ENCODE measurements at regions not wholly inside any gene's neighbourhood (a gene's known extent, or its start where the extent isn't known, plus 50 kb on each side); places are given as distances from the start of the nearest gene placed in this dataset.

DNA sequence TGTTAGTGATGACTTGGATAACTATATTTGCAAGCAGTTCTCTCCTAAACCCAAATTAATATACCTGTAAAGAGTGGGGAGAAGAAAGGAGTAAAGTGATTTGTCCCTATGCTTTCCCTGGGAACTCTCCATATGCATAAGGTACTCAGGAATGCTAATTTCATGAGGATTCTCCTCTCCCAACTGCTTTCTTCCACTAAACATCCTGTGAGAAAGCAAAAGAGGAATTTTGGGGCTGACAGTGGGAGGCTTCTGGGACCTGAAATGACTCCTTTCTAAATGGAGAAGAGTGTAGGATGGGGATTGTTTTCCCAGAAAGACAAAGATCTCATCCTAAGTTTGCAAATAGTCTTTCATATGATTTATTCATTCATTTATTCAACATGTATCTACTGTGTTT lies 250.5 kb downstream of the TDRD3 start:
- H3K27me3 ChIP-seq (ENCODE audit: control insufficient read depth, insufficient read depth) = no peaks in the 10 kb centered on the region
- no peaks in the 10 kb centered on the region for H3K4me1 ChIP-seq (ENCODE audit: control insufficient read depth, insufficient read depth, low read length)
- no peak overlapping the region for H3K4me3 ChIP-seq (ENCODE audit: low read length)
- intact Hi-C loops (cut with DNase I) = no loop called here
- no peaks in the 10 kb centered on the region for H3K9me3 ChIP-seq (ENCODE audit: control insufficient read depth, low read length)
- ATAC-seq (no peak), DNase-seq (no peak)
- no peak overlapping the region for H3K27ac ChIP-seq (ENCODE audit: low read length)

DNA sequence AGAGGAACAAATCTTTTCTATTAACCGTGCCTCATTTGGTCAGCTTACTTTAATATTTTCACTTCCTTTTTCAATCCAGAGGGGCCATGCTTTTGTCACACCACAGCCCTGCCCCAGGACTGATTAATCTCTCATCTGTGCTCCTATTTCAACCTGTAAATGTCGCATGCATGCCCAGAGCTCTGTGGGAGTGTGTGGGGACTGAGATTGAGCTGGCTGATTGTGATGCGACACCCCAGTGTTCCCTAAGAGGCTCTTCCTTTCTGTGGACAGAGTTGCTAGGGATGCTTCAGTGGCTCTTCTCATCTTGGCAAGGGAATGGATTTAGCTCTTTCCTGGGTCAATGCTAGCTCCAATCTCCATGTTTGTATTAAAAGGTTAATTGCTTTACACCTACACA lies 249.6 kb downstream of the TDRD3 start:
- DNase-seq = no peak
- no peak for ATAC-seq
- Histone ChIP-seq H3K27me3 (ENCODE audit: control insufficient read depth, insufficient read depth) (no peaks in the 10 kb centered on the region), H3K9me3 (ENCODE audit: control insufficient read depth, low read length) (no peaks in the 10 kb centered on the region), H3K27ac (ENCODE audit: low read length) (no peak overlapping the region), H3K4me3 (ENCODE audit: low read length) (no peak overlapping the region), H3K4me1 (ENCODE audit: control insufficient read depth, insufficient read depth, low read length) (no peaks in the 10 kb centered on the region)
- intact Hi-C loops (cut with DNase I) = no loop called here
- WGBS = 76% methylated on average over 3 of the region's 3 CpGs

DNA sequence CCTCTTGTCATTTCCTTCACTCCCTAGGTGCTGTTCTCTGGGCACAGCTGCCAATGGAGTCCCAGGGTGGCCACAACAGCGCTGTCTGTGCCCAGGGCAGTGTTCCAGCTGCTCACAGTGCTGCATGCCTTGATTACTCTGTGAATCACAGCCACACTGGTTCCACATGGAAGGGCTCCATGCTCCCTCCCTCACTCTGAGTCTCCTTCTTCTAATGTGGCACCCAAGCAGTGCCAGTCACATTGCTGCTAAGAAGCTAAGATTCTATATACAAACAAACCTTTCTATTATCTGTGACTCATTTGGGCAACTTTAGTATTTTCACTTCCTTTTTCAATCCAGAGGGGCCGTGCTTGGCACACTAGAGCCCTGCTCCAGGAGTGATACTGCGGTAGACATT lies 248.7 kb downstream of the TDRD3 start:
- intact Hi-C loops (cut with DNase I) = no loop called here
- H3K27ac ChIP-seq (ENCODE audit: low read length) = no peak overlapping the region
- no peaks in the 10 kb centered on the region for H3K9me3 ChIP-seq (ENCODE audit: control insufficient read depth, low read length)
- DNase-seq = no peak
- WGBS = 79% methylated on average over 3 of the region's 3 CpGs
- no peaks in the 10 kb centered on the region for H3K27me3 ChIP-seq (ENCODE audit: control insufficient read depth, insufficient read depth)
- no peak for ATAC-seq
- H3K4me1 ChIP-seq (ENCODE audit: control insufficient read depth, insufficient read depth, low read length) = no peaks in the 10 kb centered on the region
- H3K4me3 ChIP-seq (ENCODE audit: low read length) = no peak overlapping the region

DNA sequence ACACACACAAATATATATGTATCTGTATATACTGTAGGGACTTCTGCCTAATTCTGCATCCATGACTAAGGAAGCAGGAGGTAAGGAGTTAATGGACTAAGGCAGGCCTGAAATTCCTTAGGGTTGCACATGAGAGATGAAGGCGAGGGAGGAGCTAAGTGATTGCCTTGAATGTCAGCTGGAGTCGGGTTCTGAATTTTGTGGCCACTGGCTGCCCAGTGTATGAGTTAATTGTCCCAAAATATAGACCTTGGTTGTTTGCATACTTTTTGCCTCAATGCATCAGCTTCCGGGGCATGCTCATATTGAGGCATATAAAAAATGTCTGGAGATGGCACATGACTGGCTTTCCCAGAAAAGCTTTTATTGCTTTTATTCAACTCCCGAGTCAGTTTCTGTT lies 245.5 kb downstream of the TDRD3 start:
- no peak for ATAC-seq
- Histone ChIP-seq H3K27me3 (ENCODE audit: control insufficient read depth, insufficient read depth) (no peaks in the 10 kb centered on the region), H3K4me3 (ENCODE audit: low read length) (no peak overlapping the region), H3K9me3 (ENCODE audit: control insufficient read depth, low read length) (no peaks in the 10 kb centered on the region), H3K4me1 (ENCODE audit: control insufficient read depth, insufficient read depth, low read length) (no peaks in the 10 kb centered on the region), H3K27ac (ENCODE audit: low read length) (no peak overlapping the region)
- WGBS = 36% methylated on average over 4 of the region's 4 CpGs
- no peak for DNase-seq
- intact Hi-C loops (cut with DNase I) = no loop called here

DNA sequence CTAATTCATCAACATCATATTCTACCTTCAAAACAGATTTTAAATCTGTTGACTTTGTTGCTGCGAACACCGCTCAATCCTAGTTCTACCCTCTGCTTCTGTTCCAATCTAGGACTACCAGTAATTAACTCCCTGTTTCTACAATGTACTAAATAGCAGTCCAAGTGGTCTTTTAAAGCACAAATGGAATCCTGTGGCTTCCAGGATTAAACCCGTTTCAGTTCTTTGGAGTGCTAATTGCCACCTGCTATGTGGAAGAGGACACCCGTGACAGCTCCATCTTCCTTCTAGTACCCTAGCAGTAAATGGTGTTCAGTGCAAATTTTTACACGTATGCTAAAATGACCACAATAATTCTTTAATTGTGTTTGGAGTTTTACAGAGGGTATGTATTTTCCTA lies 232.1 kb downstream of the TDRD3 start:
- H3K9me3 ChIP-seq (ENCODE audit: control insufficient read depth, low read length) = no peaks in the 10 kb centered on the region
- H3K4me3 ChIP-seq (ENCODE audit: low read length) = no peak overlapping the region
- no peaks in the 10 kb centered on the region for H3K4me1 ChIP-seq (ENCODE audit: control insufficient read depth, insufficient read depth, low read length)
- intact Hi-C loops (cut with DNase I) = no loop called here
- no peak overlapping the region for H3K27ac ChIP-seq (ENCODE audit: low read length)
- ATAC-seq (no peak), DNase-seq (no peak)
- WGBS = 70% methylated on average over 5 of the region's 5 CpGs
- no peaks in the 10 kb centered on the region for H3K27me3 ChIP-seq (ENCODE audit: control insufficient read depth, insufficient read depth)

DNA sequence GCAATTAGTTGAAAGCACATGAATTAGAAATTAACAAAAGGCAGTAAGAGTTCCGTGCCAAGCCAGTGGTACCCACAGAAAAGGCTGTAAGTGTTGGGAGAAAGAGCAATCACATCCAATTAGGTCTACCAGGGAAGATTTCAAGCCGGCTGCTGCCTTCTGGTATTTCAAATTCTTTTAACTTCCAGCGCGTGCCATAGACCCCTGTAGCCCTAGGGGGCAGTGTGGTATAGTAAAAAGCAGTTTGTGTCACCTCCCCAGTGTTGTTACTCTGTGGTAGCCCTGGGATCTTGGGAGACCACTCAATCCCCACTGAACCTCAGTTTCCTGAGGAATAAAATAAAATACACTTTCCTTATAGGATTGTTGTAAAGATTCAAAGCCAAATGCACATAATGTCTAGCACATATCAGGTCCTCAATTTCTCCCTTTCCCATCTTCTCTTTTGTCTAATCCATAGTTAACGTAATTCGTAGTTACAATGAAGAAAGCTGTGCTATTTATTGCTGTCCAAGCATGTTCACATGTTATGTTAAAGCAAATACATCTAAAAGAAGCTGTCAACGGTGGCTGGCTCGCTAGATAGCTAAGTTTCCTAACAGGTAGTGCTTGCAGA lies 230.2 kb downstream of the TDRD3 start:
- H3K4me3 ChIP-seq (ENCODE audit: low read length) = no peak overlapping the region
- peak in 1 of 2 donors; percentile 51 for ATAC-seq
- WGBS = 50% methylated on average over 8 of the region's 8 CpGs
- no peak overlapping the region for H3K27ac ChIP-seq (ENCODE audit: low read length)
- no peaks in the 10 kb centered on the region for H3K4me1 ChIP-seq (ENCODE audit: control insufficient read depth, insufficient read depth, low read length)
- H3K9me3 ChIP-seq (ENCODE audit: control insufficient read depth, low read length) = no peaks in the 10 kb centered on the region
- DNase-seq = no peak
- intact Hi-C loops (cut with DNase I) = no loop called here
- no peaks in the 10 kb centered on the region for H3K27me3 ChIP-seq (ENCODE audit: control insufficient read depth, insufficient read depth)

Small RNAs in the stretch of these regions (microRNA-seq; reads per million reads assigned to microRNA genes)
- 0 reads per million in 2 donors for gene MIR3169
